HG03354 (cell line): ENCODE measurements at regions not wholly inside any gene's neighbourhood (a gene's known extent, or its start where the extent isn't known, plus 50 kb on each side); places are given as distances from the start of the nearest gene placed in this dataset.
"Not testable (repeated sequence)": the region's sequence is repeated elsewhere in the genome, so short reads cannot be mapped to it uniquely, and the experiment has no call there.

Experiments
- ATAC-seq: cut with Tn5 transposase; IDR thresholded peaks from one replicate; pipeline ENCODE4 v1.9.1; 2021; ENCODE audit warnings: mild to moderate bottlenecking; ENCODE audit not compliant: unreplicated experiment, poor library complexity, severe bottlenecking

- no peak for ATAC-seq
Observed at GRCh38 chr12:77247542-77247941, 182.2 kb upstream of the E2F7 start.

GRCh38 chr12:77243345-77243744 lies 178.0 kb upstream of the E2F7 start:
- ATAC-seq = no peak

GRCh38 chr12:77239617-77240016 lies 174.2 kb upstream of the E2F7 start:
- ATAC-seq = no peak

- ATAC-seq = no peak
Observed at GRCh38 chr12:77238335-77238734, 173.0 kb upstream of the E2F7 start.

GRCh38 chr12:77237896-77238295 lies 172.5 kb upstream of the E2F7 start:
- no peak for ATAC-seq

GRCh38 chr12:77236066-77236465 lies 170.7 kb upstream of the E2F7 start:
- no peak for ATAC-seq

GRCh38 chr12:77232045-77232444 lies 166.7 kb upstream of the E2F7 start:
- no peak for ATAC-seq

GRCh38 chr12:77231501-77231918 lies 166.1 kb upstream of the E2F7 start:
- ATAC-seq = no peak

GRCh38 chr12:77229640-77230442 lies 164.5 kb upstream of the E2F7 start:
- no peak for ATAC-seq

GRCh38 chr12:77228376-77228775 lies 163.0 kb upstream of the E2F7 start:
- no peak for ATAC-seq

- ATAC-seq = no peak
Observed at GRCh38 chr12:77226368-77226767, 161.0 kb upstream of the E2F7 start.

GRCh38 chr12:77225373-77225772 lies 160.0 kb upstream of the E2F7 start:
- no peak for ATAC-seq

GRCh38 chr12:77224346-77224745 lies 159.0 kb upstream of the E2F7 start:
- ATAC-seq = no peak

- ATAC-seq = no peak
Observed at GRCh38 chr12:77222336-77222735, 157.0 kb upstream of the E2F7 start.

GRCh38 chr12:77220586-77220985 lies 155.2 kb upstream of the E2F7 start:
- ATAC-seq = no peak

- ATAC-seq = peak; percentile 72
Observed at GRCh38 chr12:77218278-77218677, 152.9 kb upstream of the E2F7 start.

GRCh38 chr12:77216136-77216535 lies 150.8 kb upstream of the E2F7 start:
- not testable (repeated sequence) for ATAC-seq

GRCh38 chr12:77214136-77214535 lies 148.8 kb upstream of the E2F7 start:
- no peak for ATAC-seq

- ATAC-seq = no peak
Observed at GRCh38 chr12:77213319-77213718, 147.9 kb upstream of the E2F7 start.

- ATAC-seq = no peak
Observed at GRCh38 chr12:77210724-77211123, 145.4 kb upstream of the E2F7 start.

GRCh38 chr12:77204083-77204482 lies 138.7 kb upstream of the E2F7 start:
- ATAC-seq = no peak
